Subcutaneous abdominal adipose tissue (tissue), 5 donors: ENCODE measurements at regions not wholly inside any gene's neighbourhood (a gene's known extent, or its start where the extent isn't known, plus 50 kb on each side); places are given as distances from the start of the nearest gene placed in this dataset.

ENCODE experiments used
- H3K27ac ChIP-seq: one replicate; pipeline ENCODE4 v1.7.0; 2013; ENCODE audit warnings: low read depth, mild to moderate bottlenecking, inconsistent platforms, low read length, moderate library complexity
- H3K27me3 ChIP-seq, 5 donors: one replicate each; pipeline ENCODE4 v1.7.0; 2013; ENCODE audit warnings: low read length in 5 of 5, inconsistent platforms in 1 of 5; ENCODE audit not compliant: control insufficient read depth in 5 of 5, insufficient read depth in 4 of 5
- H3K36me3 ChIP-seq, 5 donors: one replicate each; pipeline ENCODE4 v1.7.0; 2013; ENCODE audit warnings: low read length in 5 of 5; ENCODE audit not compliant: control insufficient read depth in 5 of 5, insufficient read depth in 5 of 5
- H3K4me1 ChIP-seq, 5 donors: one replicate each; pipeline ENCODE4 v1.7.0; 2013; ENCODE audit warnings: low read length in 5 of 5, mild to moderate bottlenecking in 3 of 5, moderate library complexity in 1 of 5; ENCODE audit not compliant: control insufficient read depth in 5 of 5, insufficient read depth in 5 of 5
- H3K4me3 ChIP-seq, 5 donors: one replicate each; pipeline ENCODE4 v1.7.0; 2013; ENCODE audit warnings: low read length in 5 of 5, low read depth in 1 of 5
- H3K9ac ChIP-seq, 5 donors: one replicate each; pipeline ENCODE4 v1.7.0; 2013; ENCODE audit warnings: low read length in 5 of 5, mild to moderate bottlenecking in 4 of 5, moderate library complexity in 3 of 5
- H3K9me3 ChIP-seq, 5 donors: one replicate each; pipeline ENCODE4 v1.7.0; 2013; ENCODE audit warnings: low read length in 5 of 5; ENCODE audit not compliant: control insufficient read depth in 5 of 5
- donor health status: healthy.
- donor health status: healthy.
- donor health status: healthy.
- donor health status: healthy.
- donor health status: healthy.

- Histone ChIP-seq H3K36me3 (no peaks in the 10 kb centered on the region), H3K9ac (no peak overlapping the region), H3K9me3 (peaks cover 0 to 9% (median 8%) of the 10 kb centered on the region in 5 donors), H3K4me1 (peaks cover 3 to 28% (median 19%) of the 10 kb centered on the region in 5 donors), H3K4me3 (no peak overlapping the region), H3K27me3 (no peaks in the 10 kb centered on the region), H3K27ac (no peak overlapping the region)
Observed at GRCh38 chr9:89718176-89718575, 113.4 kb downstream of the GADD45G start.

GRCh38 chr9:89718651-89719050, 113.8 kb downstream of the GADD45G start:
- no peak overlapping the region for H3K9ac ChIP-seq
- no peaks in the 10 kb centered on the region for H3K36me3 ChIP-seq
- H3K27ac ChIP-seq, result no peak overlapping the region
- H3K4me1 ChIP-seq, result peaks cover 3 to 28% (median 19%) of the 10 kb centered on the region in 5 donors
- H3K27me3 ChIP-seq, result no peaks in the 10 kb centered on the region
- no peak overlapping the region for H3K4me3 ChIP-seq
- peaks cover 0 to 9% (median 8%) of the 10 kb centered on the region in 5 donors for H3K9me3 ChIP-seq

GRCh38 chr9:89719202-89719601, 114.4 kb downstream of the GADD45G start:
- H3K4me1 ChIP-seq, result peaks cover 3 to 28% (median 19%) of the 10 kb centered on the region in 5 donors
- H3K4me3 ChIP-seq, result no peak overlapping the region
- H3K27me3 ChIP-seq, result no peaks in the 10 kb centered on the region
- H3K27ac ChIP-seq, result no peak overlapping the region
- H3K9ac ChIP-seq, result no peak overlapping the region
- peaks cover 0 to 9% (median 8%) of the 10 kb centered on the region in 5 donors for H3K9me3 ChIP-seq
- no peaks in the 10 kb centered on the region for H3K36me3 ChIP-seq

GRCh38 chr9:89720696-89721175, 115.9 kb downstream of the GADD45G start:
- Histone ChIP-seq H3K9me3 (peaks cover 0 to 9% (median 8%) of the 10 kb centered on the region in 5 donors), H3K4me1 (peaks cover 3 to 27% (median 19%) of the 10 kb centered on the region in 5 donors), H3K36me3 (no peaks in the 10 kb centered on the region), H3K27me3 (no peaks in the 10 kb centered on the region), H3K27ac (no peak overlapping the region), H3K9ac (no peak overlapping the region), H3K4me3 (no peak overlapping the region)

GRCh38 chr9:89721176-89721700, 116.4 kb downstream of the GADD45G start:
- H3K4me1 ChIP-seq, result peaks cover 3 to 27% (median 19%) of the 10 kb centered on the region in 5 donors
- no peaks in the 10 kb centered on the region for H3K36me3 ChIP-seq
- no peak overlapping the region for H3K4me3 ChIP-seq
- H3K9me3 ChIP-seq, result peaks cover 0 to 9% (median 8%) of the 10 kb centered on the region in 5 donors
- no peaks in the 10 kb centered on the region for H3K27me3 ChIP-seq
- H3K9ac ChIP-seq, result no peak overlapping the region
- H3K27ac ChIP-seq, result no peak overlapping the region

- no peaks in the 10 kb centered on the region for H3K27me3 ChIP-seq
- no peaks in the 10 kb centered on the region for H3K36me3 ChIP-seq
- H3K4me1 ChIP-seq, result peaks cover 3 to 27% (median 19%) of the 10 kb centered on the region in 5 donors
- no peak overlapping the region for H3K9ac ChIP-seq
- no peak overlapping the region for H3K4me3 ChIP-seq
- no peak overlapping the region for H3K27ac ChIP-seq
- H3K9me3 ChIP-seq, result peaks cover 0 to 9% (median 8%) of the 10 kb centered on the region in 5 donors
Observed at GRCh38 chr9:89721971-89722530, 117.2 kb downstream of the GADD45G start.

GRCh38 chr9:89722712-89723111, 117.9 kb downstream of the GADD45G start:
- Histone ChIP-seq H3K27ac (no peak overlapping the region), H3K9me3 (peaks cover 0 to 5% (median 3%) of the 10 kb centered on the region in 5 donors), H3K27me3 (no peaks in the 10 kb centered on the region), H3K36me3 (no peaks in the 10 kb centered on the region), H3K9ac (no peak overlapping the region), H3K4me1 (peaks cover 3 to 27% (median 19%) of the 10 kb centered on the region in 5 donors), H3K4me3 (no peak overlapping the region)

- no peak overlapping the region for H3K4me3 ChIP-seq
- H3K4me1 ChIP-seq, result peaks cover under 1 to 21% (median 15%) of the 10 kb centered on the region in 5 donors
- H3K9me3 ChIP-seq, result peaks cover 0 to 3% (median 2%) of the 10 kb centered on the region in 5 donors
- no peaks in the 10 kb centered on the region for H3K36me3 ChIP-seq
- no peaks in the 10 kb centered on the region for H3K27me3 ChIP-seq
- H3K27ac ChIP-seq, result no peak overlapping the region
- H3K9ac ChIP-seq, result no peak overlapping the region
Observed at GRCh38 chr9:89723469-89724100, 118.8 kb downstream of the GADD45G start.

GRCh38 chr9:89724659-89725058, 119.8 kb downstream of the GADD45G start:
- Histone ChIP-seq H3K9ac (no peak overlapping the region), H3K36me3 (no peaks in the 10 kb centered on the region), H3K4me1 (peaks cover 0 to 15% (median 11%) of the 10 kb centered on the region in 5 donors), H3K27ac (no peak overlapping the region), H3K27me3 (no peaks in the 10 kb centered on the region), H3K9me3 (no peaks in the 10 kb centered on the region), H3K4me3 (no peak overlapping the region)

GRCh38 chr9:89725271-89725670, 120.5 kb downstream of the GADD45G start:
- H3K4me1 ChIP-seq, result peaks cover 0 to 15% (median 11%) of the 10 kb centered on the region in 5 donors

More at GRCh38 chr9:89725271-89725670, 120.5 kb downstream of the GADD45G start:
- Histone ChIP-seq H3K36me3 (no peaks in the 10 kb centered on the region), H3K4me3 (no peak overlapping the region), H3K9me3 (no peaks in the 10 kb centered on the region), H3K27me3 (no peaks in the 10 kb centered on the region), H3K27ac (no peak overlapping the region), H3K9ac (no peak overlapping the region)
